ENCODE measurements at regions not wholly inside any gene's neighbourhood (a gene's known extent, or its start where the extent isn't known, plus 50 kb on each side); places are given as distances from the start of the nearest gene placed in this dataset.

GRCh38 chrX:6384371-6384770, 150.5 kb downstream of the VCX3A start:
- Histone ChIP-seq H3K27ac (ENCODE audit: low read depth in 1 of 2, low read length in 2 of 2) (no peak overlapping the region), H3K9me3 (ENCODE audit: control insufficient read depth in 4 of 4, low read length in 3 of 4) (no peaks in the 10 kb centered on the region), H3K4me1 (ENCODE audit: control insufficient read depth in 4 of 4, insufficient read depth in 4 of 4, low read length in 3 of 4) (peaks cover 6 to 20% (median 11%) of the 10 kb centered on the region in 4 donors), H3K36me3 (ENCODE audit: control insufficient read depth in 4 of 4, insufficient read depth in 3 of 4, low read depth in 1 of 4, low read length in 3 of 4) (no peaks in the 10 kb centered on the region), H3K4me3 (ENCODE audit: low read depth in 1 of 3, low read length in 3 of 3) (no peak overlapping the region), H3K27me3 (ENCODE audit: control insufficient read depth in 4 of 4, insufficient read depth in 4 of 4, low read length in 3 of 4) (no peaks in the 10 kb centered on the region), H3K9ac (ENCODE audit: low read depth in 1 of 2, low read length in 2 of 2) (no peak overlapping the region)
- no peak for TF ChIP-seq RXRA (IDR thresholded peaks at IDR 0.05)
- TF ChIP-seq GABPA (IDR thresholded peaks at IDR 0.05 in 1 of 2, conservative IDR thresholded peaks at IDR 0.05 in 1 of 2), result no peak
- TF ChIP-seq ATF3 (IDR thresholded peaks at IDR 0.05), result no peak
- TF ChIP-seq FOXA2 (IDR thresholded peaks at IDR 0.05), result no peak
- no peak for TF ChIP-seq FOXA1 (IDR thresholded peaks at IDR 0.05)
- no peak for TF ChIP-seq SP1 (IDR thresholded peaks at IDR 0.05)
- TF ChIP-seq JUND (IDR thresholded peaks at IDR 0.05), result no peak
- WGBS, result 84% methylated on average over 6 of the region's 6 CpGs
- DNase-seq (ENCODE audit: low spot score), result no peak

- H3K9me3 ChIP-seq (ENCODE audit: control insufficient read depth in 4 of 4, low read length in 3 of 4), result no peaks in the 10 kb centered on the region
- 59% methylated on average over 5 of the region's 5 CpGs for WGBS
- H3K27ac ChIP-seq (ENCODE audit: low read depth in 1 of 2, low read length in 2 of 2), result no peak overlapping the region
- DNase-seq (ENCODE audit: low spot score), result no peak
- no peaks in the 10 kb centered on the region for H3K27me3 ChIP-seq (ENCODE audit: control insufficient read depth in 4 of 4, insufficient read depth in 4 of 4, low read length in 3 of 4)
- no peak overlapping the region for H3K4me3 ChIP-seq (ENCODE audit: low read depth in 1 of 3, low read length in 3 of 3)
- TF ChIP-seq ATF3 (IDR thresholded peaks at IDR 0.05), result no peak
- TF ChIP-seq JUND (IDR thresholded peaks at IDR 0.05), result no peak
- TF ChIP-seq TAF1 (conservative IDR thresholded peaks at IDR 0.05), result no peak
- no peak for TF ChIP-seq RXRA (IDR thresholded peaks at IDR 0.05)
- TF ChIP-seq EGR1 (IDR thresholded peaks at IDR 0.05; ENCODE audit: low read depth in 2 of 2), result no peak
- no peak for TF ChIP-seq NR2F2 (IDR thresholded peaks at IDR 0.05)
- TF ChIP-seq SP1 (IDR thresholded peaks at IDR 0.05), result no peak
- H3K4me1 ChIP-seq (ENCODE audit: control insufficient read depth in 4 of 4, insufficient read depth in 4 of 4, low read length in 3 of 4), result peaks cover 6 to 20% (median 11%) of the 10 kb centered on the region in 4 donors
- no peaks in the 10 kb centered on the region for H3K36me3 ChIP-seq (ENCODE audit: control insufficient read depth in 4 of 4, insufficient read depth in 3 of 4, low read depth in 1 of 4, low read length in 3 of 4)
- H3K9ac ChIP-seq (ENCODE audit: low read depth in 1 of 2, low read length in 2 of 2), result no peak overlapping the region
Measured at GRCh38 chrX:6383917-6384316, 151.0 kb downstream of the VCX3A start.

GRCh38 chrX:6383488-6383887, 151.4 kb downstream of the VCX3A start:
- no peak for TF ChIP-seq FOXA1 (IDR thresholded peaks at IDR 0.05)
- TF ChIP-seq YY1 (IDR thresholded peaks at IDR 0.05), result no peak
- TF ChIP-seq MAX (IDR thresholded peaks at IDR 0.05), result no peak
- TF ChIP-seq RAD21 (IDR thresholded peaks at IDR 0.05), result no peak
- TF ChIP-seq REST (IDR thresholded peaks at IDR 0.05), result no peak
- TF ChIP-seq CTCF (IDR thresholded peaks at IDR 0.05; ENCODE audit: low read depth, low read length, missing input control), result no peak
- TF ChIP-seq JUND (IDR thresholded peaks at IDR 0.05), result no peak
- no peak for TF ChIP-seq ZBTB33 (IDR thresholded peaks at IDR 0.05)
- no peak for TF ChIP-seq EGR1 (IDR thresholded peaks at IDR 0.05; ENCODE audit: low read depth in 2 of 2)
- no peak for TF ChIP-seq HNF4A (conservative IDR thresholded peaks at IDR 0.05)
- TF ChIP-seq NR2F2 (IDR thresholded peaks at IDR 0.05), result no peak
- TF ChIP-seq FOXA2 (IDR thresholded peaks at IDR 0.05), result no peak
- no peak for TF ChIP-seq GABPA (IDR thresholded peaks at IDR 0.05 in 1 of 2, conservative IDR thresholded peaks at IDR 0.05 in 1 of 2)
- TF ChIP-seq SP1 (IDR thresholded peaks at IDR 0.05), result no peak
- no peak for TF ChIP-seq ATF3 (IDR thresholded peaks at IDR 0.05)
- no peak for TF ChIP-seq TAF1 (conservative IDR thresholded peaks at IDR 0.05)
- TF ChIP-seq RXRA (IDR thresholded peaks at IDR 0.05), result no peak
- no peak for TF ChIP-seq HNF4G (IDR thresholded peaks at IDR 0.05)
- H3K27me3 ChIP-seq (ENCODE audit: control insufficient read depth in 4 of 4, insufficient read depth in 4 of 4, low read length in 3 of 4), result no peaks in the 10 kb centered on the region
- no peak overlapping the region for H3K4me3 ChIP-seq (ENCODE audit: low read depth in 1 of 3, low read length in 3 of 3)
- no peaks in the 10 kb centered on the region for H3K36me3 ChIP-seq (ENCODE audit: control insufficient read depth in 4 of 4, insufficient read depth in 3 of 4, low read depth in 1 of 4, low read length in 3 of 4)
- H3K4me1 ChIP-seq (ENCODE audit: control insufficient read depth in 4 of 4, insufficient read depth in 4 of 4, low read length in 3 of 4), result peaks cover 6 to 20% (median 11%) of the 10 kb centered on the region in 4 donors
- no peak overlapping the region for H3K27ac ChIP-seq (ENCODE audit: low read depth in 1 of 2, low read length in 2 of 2)
- H3K9me3 ChIP-seq (ENCODE audit: control insufficient read depth in 4 of 4, low read length in 3 of 4), result no peaks in the 10 kb centered on the region
- DNase-seq (ENCODE audit: low spot score), result no peak
- 88% methylated on average over 3 of the region's 3 CpGs for WGBS
- H3K9ac ChIP-seq (ENCODE audit: low read depth in 1 of 2, low read length in 2 of 2), result no peak overlapping the region
